HEK293T (cell line): ENCODE measurements at regions not wholly inside any gene's neighbourhood (a gene's known extent, or its start where the extent isn't known, plus 50 kb on each side); places are given as distances from the start of the nearest gene placed in this dataset.

ENCODE experiments used
- BHLHE40 ChIP-seq: fragments of 450-650 bp; IDR thresholded peaks from 2 replicates; pipeline ENCODE4 v1.6.1; 2016; ENCODE audit warnings: mild to moderate bottlenecking, moderate library complexity, borderline replicate concordance
- CTBP1 ChIP-seq: fragments of 450-650 bp; IDR thresholded peaks from 2 replicates; pipeline ENCODE4 v1.6.1; 2016; ENCODE audit warnings: borderline replicate concordance
- FOXA1 ChIP-seq: fragments of 450-650 bp; IDR thresholded peaks from 2 replicates; pipeline ENCODE4 v1.6.1; 2016; ENCODE audit warnings: mild to moderate bottlenecking
- FOXK2 ChIP-seq: fragments of 450-650 bp; IDR thresholded peaks from 2 replicates; pipeline ENCODE4 v1.6.1; 2016; ENCODE audit warnings: mild to moderate bottlenecking
- HDGF ChIP-seq: fragments of 450-650 bp; IDR thresholded peaks from 2 replicates; pipeline ENCODE4 v1.6.1; 2017; ENCODE audit warnings: antibody characterized with exemption, borderline replicate concordance
- L3MBTL2 ChIP-seq: fragments of 450-650 bp; conservative IDR thresholded peaks from 2 replicates; pipeline ENCODE4 v1.6.1; 2016; ENCODE audit warnings: mild to moderate bottlenecking
- LEF1 ChIP-seq: fragments of 450-650 bp; IDR thresholded peaks from 2 replicates; pipeline ENCODE4 v1.6.1; 2017; ENCODE audit warnings: mild to moderate bottlenecking, borderline replicate concordance
- PKNOX1 ChIP-seq: fragments of 450-650 bp; IDR thresholded peaks from 2 replicates; pipeline ENCODE4 v1.6.1; 2016
- SUZ12 ChIP-seq: fragments of 450-650 bp; IDR thresholded peaks from 2 replicates; pipeline ENCODE4 v1.6.1; 2016; ENCODE audit warnings: mild to moderate bottlenecking
- TARDBP ChIP-seq: fragments of 450-650 bp; IDR thresholded peaks from 2 replicates; pipeline ENCODE4 v1.6.1; 2016
- ZNF384 ChIP-seq: fragments of 450-650 bp; IDR thresholded peaks from 2 replicates; pipeline ENCODE4 v1.6.1; 2016

- TF ChIP-seq CTBP1 (no peak), ZNF384 (no peak), SUZ12 (no peak), HDGF (no peak), BHLHE40 (no peak), LEF1 (no peak), L3MBTL2 (no peak), TARDBP (no peak), FOXA1 (no peak), FOXK2 (no peak), PKNOX1 (no peak)
Measured at GRCh38 chr9:34862836-34863235, 95.2 kb upstream of the PHF24 start.
